Karpas-422 (cell line): ENCODE measurements at regions not wholly inside any gene's neighbourhood (a gene's known extent, or its start where the extent isn't known, plus 50 kb on each side); places are given as distances from the start of the nearest gene placed in this dataset.

Experiments used
- DNase-seq: peaks from one replicate; pipeline ENCODE4 v3.0.0-alpha.2; 2015
- H2AFZ ChIP-seq: fragments of 200-600 bp; sonication (generic); 2 replicates; pipeline ENCODE4 v1.6.1; 2014; ENCODE audit warnings: antibody characterized with exemption, low read length, mixed read lengths
- H3K27ac ChIP-seq: fragments of 200-600 bp; sonication (generic); 2 replicates; pipeline ENCODE4 v1.5.1; 2014; ENCODE audit warnings: mild to moderate bottlenecking, low read length, moderate library complexity
- H3K27me3 ChIP-seq: fragments of 200-600 bp; sonication (generic); 2 replicates; pipeline ENCODE4 v1.6.1; 2014; ENCODE audit warnings: low read length, mixed read lengths
- H3K36me3 ChIP-seq: fragments of 200-600 bp; sonication (generic); 2 replicates; pipeline ENCODE4 v1.6.1; 2014; ENCODE audit warnings: low read length, mixed read lengths; ENCODE audit not compliant: insufficient read depth
- H3K4me1 ChIP-seq: fragments of 200-600 bp; sonication (generic); 2 replicates; pipeline ENCODE4 v1.6.1; 2014; ENCODE audit warnings: mild to moderate bottlenecking, low read length, mixed read lengths
- H3K4me2 ChIP-seq: fragments of 200-600 bp; sonication (generic); 2 replicates; pipeline ENCODE4 v1.6.1; 2014; ENCODE audit warnings: low read length, low read depth, mild to moderate bottlenecking; ENCODE audit not compliant: poor library complexity, severe bottlenecking
- H3K4me3 ChIP-seq: fragments of 200-600 bp; sonication (generic); 2 replicates; pipeline ENCODE4 v1.5.1; 2014; ENCODE audit warnings: mild to moderate bottlenecking, antibody characterized with exemption, low read length, mixed read lengths
- H3K79me2 ChIP-seq: fragments of 200-600 bp; sonication (generic); 2 replicates; pipeline ENCODE4 v1.6.1; 2014; ENCODE audit warnings: mild to moderate bottlenecking, low read length, mixed read lengths
- H3K9ac ChIP-seq: fragments of 200-600 bp; sonication (generic); 2 replicates; pipeline ENCODE4 v1.6.0; 2014; ENCODE audit warnings: low read length
- H3K9me2 ChIP-seq: fragments of 200-600 bp; sonication (generic), shearing (Covaris generic); replicated peaks from 2 replicates; pipeline ENCODE4 v1.6.0; 2014; ENCODE audit warnings: mild to moderate bottlenecking, low read length, moderate library complexity; ENCODE audit not compliant: insufficient read depth
- H3K9me3 ChIP-seq: fragments of 300-700, 200-600 bp; sonication (generic); 2 replicates; pipeline ENCODE4 v1.6.1; 2014; ENCODE audit warnings: low read length, mixed read lengths
- H4K20me1 ChIP-seq: fragments of 200-600 bp; sonication (generic); 2 replicates; pipeline ENCODE4 v1.6.1; 2014; ENCODE audit warnings: mild to moderate bottlenecking, antibody characterized with exemption, low read length, low read depth; ENCODE audit not compliant: insufficient read depth

- H3K4me2 ChIP-seq: no peak overlapping the region
- H3K27ac ChIP-seq: no peak overlapping the region
- no peaks in the 10 kb centered on the region for H4K20me1 ChIP-seq
- H3K36me3 ChIP-seq: no peaks in the 10 kb centered on the region
- H3K4me1 ChIP-seq: no peaks in the 10 kb centered on the region
- no peaks in the 10 kb centered on the region for H3K27me3 ChIP-seq
- H3K9me3 ChIP-seq: no peaks in the 10 kb centered on the region
- H2AFZ ChIP-seq: no peak overlapping the region
- no peak overlapping the region for H3K4me3 ChIP-seq
- no peak overlapping the region for H3K9ac ChIP-seq
- DNase-seq: no peak
- H3K79me2 ChIP-seq: no peaks in the 10 kb centered on the region
- H3K9me2 ChIP-seq: no peaks in the 10 kb centered on the region
These were observed 238.8 kb downstream of the PAX1 start for GRCh38 chr20:21944227-21944626.

- H3K27ac ChIP-seq: no peak overlapping the region
- no peaks in the 10 kb centered on the region for H3K79me2 ChIP-seq
- H2AFZ ChIP-seq: no peak overlapping the region
- H4K20me1 ChIP-seq: no peaks in the 10 kb centered on the region
- no peaks in the 10 kb centered on the region for H3K4me1 ChIP-seq
- DNase-seq: no peak
- H3K4me2 ChIP-seq: no peak overlapping the region
- H3K9me2 ChIP-seq: no peaks in the 10 kb centered on the region
- no peak overlapping the region for H3K9ac ChIP-seq
- H3K27me3 ChIP-seq: no peaks in the 10 kb centered on the region
- H3K9me3 ChIP-seq: no peaks in the 10 kb centered on the region
- H3K4me3 ChIP-seq: no peak overlapping the region
- no peaks in the 10 kb centered on the region for H3K36me3 ChIP-seq
These were observed 236.7 kb downstream of the PAX1 start for GRCh38 chr20:21941941-21942805.

- H3K4me1 ChIP-seq: no peaks in the 10 kb centered on the region
- DNase-seq: no peak
- no peaks in the 10 kb centered on the region for H4K20me1 ChIP-seq
- H3K27ac ChIP-seq: no peak overlapping the region
- H3K4me2 ChIP-seq: no peak overlapping the region
- H3K9me3 ChIP-seq: no peaks in the 10 kb centered on the region
- no peaks in the 10 kb centered on the region for H3K36me3 ChIP-seq
- no peak overlapping the region for H2AFZ ChIP-seq
- no peak overlapping the region for H3K4me3 ChIP-seq
- H3K9ac ChIP-seq: no peak overlapping the region
- no peaks in the 10 kb centered on the region for H3K27me3 ChIP-seq
- H3K79me2 ChIP-seq: no peaks in the 10 kb centered on the region
- H3K9me2 ChIP-seq: no peaks in the 10 kb centered on the region
These were observed 231.4 kb downstream of the PAX1 start for GRCh38 chr20:21936720-21937380.

GRCh38 chr20:21936261-21936660 lies 230.8 kb downstream of the PAX1 start:
- H3K4me2 ChIP-seq: no peak overlapping the region
- H2AFZ ChIP-seq: no peak overlapping the region
- H3K4me1 ChIP-seq: no peaks in the 10 kb centered on the region
- no peaks in the 10 kb centered on the region for H3K9me3 ChIP-seq
- no peaks in the 10 kb centered on the region for H3K27me3 ChIP-seq
- no peaks in the 10 kb centered on the region for H3K9me2 ChIP-seq
- no peak overlapping the region for H3K9ac ChIP-seq
- no peaks in the 10 kb centered on the region for H3K36me3 ChIP-seq
- no peak for DNase-seq
- H3K79me2 ChIP-seq: no peaks in the 10 kb centered on the region
- H3K27ac ChIP-seq: no peak overlapping the region
- no peaks in the 10 kb centered on the region for H4K20me1 ChIP-seq
- no peak overlapping the region for H3K4me3 ChIP-seq

- no peak overlapping the region for H3K9ac ChIP-seq
- no peak overlapping the region for H3K4me2 ChIP-seq
- no peak overlapping the region for H2AFZ ChIP-seq
- H3K9me2 ChIP-seq: no peaks in the 10 kb centered on the region
- H4K20me1 ChIP-seq: no peaks in the 10 kb centered on the region
- DNase-seq: no peak
- H3K27ac ChIP-seq: no peak overlapping the region
- no peaks in the 10 kb centered on the region for H3K27me3 ChIP-seq
- no peak overlapping the region for H3K4me3 ChIP-seq
- H3K9me3 ChIP-seq: no peaks in the 10 kb centered on the region
- H3K36me3 ChIP-seq: no peaks in the 10 kb centered on the region
- no peaks in the 10 kb centered on the region for H3K79me2 ChIP-seq
- no peaks in the 10 kb centered on the region for H3K4me1 ChIP-seq
These were observed 228.1 kb downstream of the PAX1 start for GRCh38 chr20:21933526-21933925.

- no peak for DNase-seq
- Histone ChIP-seq H3K9ac (no peak overlapping the region), H3K36me3 (no peaks in the 10 kb centered on the region), H2AFZ (no peak overlapping the region), H3K79me2 (no peaks in the 10 kb centered on the region), H3K27me3 (no peaks in the 10 kb centered on the region), H4K20me1 (no peaks in the 10 kb centered on the region), H3K4me2 (no peak overlapping the region), H3K4me1 (no peaks in the 10 kb centered on the region), H3K9me3 (no peaks in the 10 kb centered on the region), H3K27ac (no peak overlapping the region), H3K4me3 (no peak overlapping the region), H3K9me2 (no peaks in the 10 kb centered on the region)
These were observed 215.8 kb downstream of the PAX1 start for GRCh38 chr20:21921251-21921650.

- H3K9me2 ChIP-seq: no peaks in the 10 kb centered on the region
- no peaks in the 10 kb centered on the region for H3K27me3 ChIP-seq
- no peaks in the 10 kb centered on the region for H3K9me3 ChIP-seq
- H3K9ac ChIP-seq: no peak overlapping the region
- no peak overlapping the region for H2AFZ ChIP-seq
- H3K79me2 ChIP-seq: no peaks in the 10 kb centered on the region
- H3K4me2 ChIP-seq: no peak overlapping the region
- no peaks in the 10 kb centered on the region for H3K36me3 ChIP-seq
- H4K20me1 ChIP-seq: no peaks in the 10 kb centered on the region
- no peak overlapping the region for H3K27ac ChIP-seq
- H3K4me1 ChIP-seq: no peaks in the 10 kb centered on the region
- H3K4me3 ChIP-seq: no peak overlapping the region
- DNase-seq: no peak
These were observed 214.7 kb downstream of the PAX1 start for GRCh38 chr20:21920211-21920610.

GRCh38 chr20:21918398-21918797 lies 212.9 kb downstream of the PAX1 start:
- Histone ChIP-seq H3K27me3 (no peaks in the 10 kb centered on the region), H3K9me3 (no peaks in the 10 kb centered on the region), H3K9me2 (no peaks in the 10 kb centered on the region), H3K79me2 (no peaks in the 10 kb centered on the region), H3K27ac (no peak overlapping the region), H3K4me2 (no peak overlapping the region), H3K9ac (no peak overlapping the region), H3K4me1 (no peaks in the 10 kb centered on the region), H2AFZ (no peak overlapping the region), H4K20me1 (no peaks in the 10 kb centered on the region), H3K36me3 (no peaks in the 10 kb centered on the region), H3K4me3 (no peak overlapping the region)
- no peak for DNase-seq
